SK-N-SH (cell line): ENCODE measurements at regions not wholly inside any gene's neighbourhood (a gene's known extent, or its start where the extent isn't known, plus 50 kb on each side); places are given as distances from the start of the nearest gene placed in this dataset.

Experiments used
- CTCF ChIA-PET: fragments of 300-600, 350-600 bp; formaldehyde crosslinking; extraction: SDS; loops from one replicate; lab custom pipeline; 2021; lab: Yijun Ruan, JAX
- POLR2A ChIA-PET: fragments of 350-600 bp; sonication (Branson Sonifier 250); formaldehyde crosslinking; extraction: SDS; loops from one replicate; lab custom pipeline; 2020; ENCODE audit warnings: antibody characterized with exemption, inconsistent platforms; lab: Yijun Ruan, JAX
- DNase-seq: peaks from one replicate; pipeline ENCODE4 v3.0.0; 2012
- H2AFZ ChIP-seq: fragments of 200-600 bp; sonication (generic); 2 replicates; pipeline ENCODE4 v1.8.1; 2016; ENCODE audit warnings: antibody characterized with exemption, mild to moderate bottlenecking, low read depth
- H3F3A ChIP-seq: fragments of 200-600 bp; sonication (generic); replicated peaks from 2 replicates; pipeline ENCODE3; 2016; ENCODE audit warnings: antibody characterized with exemption, mild to moderate bottlenecking; ENCODE audit not compliant: insufficient read depth
- H3K27ac ChIP-seq, 2 experiments: fragments of 200-500 bp in 1 of 2; fragments of 200-600 bp in 1 of 2; sonication (Bioruptor generic) in 1 of 2; sonication (generic), shearing (Covaris generic) in 1 of 2; 2 replicates each; pipeline versions ENCODE4 v1.5.1 to v1.6.1; 2014 to 2016; ENCODE audit warnings: low read depth in 2 of 2, inconsistent platforms in 1 of 2, low read length in 1 of 2, mild to moderate bottlenecking in 1 of 2, mixed read lengths in 1 of 2
- H3K27me3 ChIP-seq: fragments of 200-600 bp; sonication (generic), shearing (Covaris generic); 2 replicates; pipeline ENCODE4 v1.6.1; 2016; ENCODE audit warnings: mixed run types; ENCODE audit not compliant: insufficient read depth
- H3K36me3 ChIP-seq, 2 experiments: fragments of 200-500 bp in 1 of 2; fragments of 200-600 bp in 1 of 2; sonication (Bioruptor generic) in 1 of 2; sonication (generic) in 1 of 2; replicated peaks in 1 of 2; 2 replicates each; pipeline versions ENCODE3 to v1.5.1; 2014 to 2016; ENCODE audit warnings: low read length in 1 of 2, mild to moderate bottlenecking in 1 of 2; ENCODE audit not compliant: insufficient read depth in 2 of 2, control insufficient read depth in 1 of 2
- H3K4me1 ChIP-seq, 2 experiments: fragments of 200-500 bp in 1 of 2; fragments of 200-600 bp in 1 of 2; sonication (Bioruptor generic) in 1 of 2; sonication (generic), shearing (Covaris generic) in 1 of 2; 2 replicates each; pipeline versions ENCODE4 v1.5.1 to v1.6.1; 2014 to 2016; ENCODE audit warnings: low read depth in 1 of 2, low read length in 1 of 2, mixed run types in 1 of 2; ENCODE audit not compliant: insufficient read depth in 2 of 2, control insufficient read depth in 1 of 2
- H3K4me2 ChIP-seq: fragments of 200-600 bp; sonication (generic), shearing (Covaris generic); 2 replicates; pipeline ENCODE4 v1.6.1; 2017; ENCODE audit warnings: mixed run types
- H3K4me3 ChIP-seq, 2 experiments: fragments of 200-500 bp in 1 of 2; fragments of 200-600 bp in 1 of 2; sonication (Bioruptor generic) in 1 of 2; sonication (generic), shearing (Covaris generic) in 1 of 2; 2 replicates each; pipeline versions ENCODE4 v1.5.1 to v1.8.1; 2014 to 2016; ENCODE audit warnings: low read depth in 2 of 2, inconsistent platforms in 1 of 2, low read length in 1 of 2, mild to moderate bottlenecking in 1 of 2, mixed read lengths in 1 of 2, moderate library complexity in 1 of 2
- H3K79me2 ChIP-seq: fragments of 200-600 bp; sonication (generic); 2 replicates; pipeline ENCODE4 v1.8.1; 2017; ENCODE audit warnings: mild to moderate bottlenecking; ENCODE audit not compliant: insufficient read depth
- H3K9ac ChIP-seq: fragments of 200-600 bp; sonication (generic); 2 replicates; pipeline ENCODE4 v1.6.1; 2017; ENCODE audit warnings: mixed run types
- H3K9me2 ChIP-seq: fragments of 200-600 bp; sonication (generic); 2 replicates; pipeline ENCODE4 v1.6.1; 2017; ENCODE audit warnings: mixed run types
- H3K9me3 ChIP-seq: fragments of 200-600 bp; sonication (generic); 2 replicates; pipeline ENCODE4 v1.6.1; 2017; ENCODE audit warnings: mixed run types, mild to moderate bottlenecking, moderate library complexity
- H4K20me1 ChIP-seq: fragments of 200-600 bp; sonication (generic); 2 replicates; pipeline ENCODE4 v1.6.1; 2017; ENCODE audit warnings: mild to moderate bottlenecking, mixed run types; ENCODE audit not compliant: insufficient read depth
- EP300 ChIP-seq, 2 experiments: IDR thresholded peaks; 2 replicates each; pipeline versions ENCODE4 v1.4.0 to v1.6.1; 2012; ENCODE audit warnings: borderline replicate concordance in 1 of 2, low read depth in 1 of 2, low read length in 1 of 2
- FOSL2 ChIP-seq: IDR thresholded peaks from 2 replicates; pipeline ENCODE4 v1.4.0; 2012; ENCODE audit warnings: low read depth, mild to moderate bottlenecking, moderate library complexity, borderline replicate concordance
- GABPA ChIP-seq: IDR thresholded peaks from 2 replicates; pipeline ENCODE4 v1.4.0; 2012; ENCODE audit warnings: low read depth, mild to moderate bottlenecking
- GATA2 ChIP-seq: sonication (generic); formaldehyde crosslinking; IDR thresholded peaks from 2 replicates; pipeline ENCODE4 v1.5.0; 2020; ENCODE audit warnings: mild to moderate bottlenecking, missing genetic modification reagents
- JUND ChIP-seq: IDR thresholded peaks from 2 replicates; pipeline ENCODE4 v1.4.0; 2012
- MAX ChIP-seq: IDR thresholded peaks from 2 replicates; pipeline ENCODE4 v1.4.0; 2012; ENCODE audit warnings: low read depth
- MEF2A ChIP-seq: IDR thresholded peaks from 2 replicates; pipeline ENCODE4 v1.4.0; 2012; ENCODE audit warnings: low read depth, borderline replicate concordance
- NRF1 ChIP-seq: IDR thresholded peaks from 2 replicates; pipeline ENCODE4 v1.6.1; 2012; ENCODE audit warnings: low read depth, mild to moderate bottlenecking, low read length
- POLR2AphosphoS5 ChIP-seq: IDR thresholded peaks from 2 replicates; pipeline ENCODE4 v1.6.1; 2012; ENCODE audit warnings: low read depth, low read length
- RAD21 ChIP-seq: IDR thresholded peaks from 2 replicates; pipeline ENCODE4 v1.6.1; 2012; ENCODE audit warnings: mild to moderate bottlenecking, low read length
- RCOR1 ChIP-seq: fragments of 150-350 bp; IDR thresholded peaks from 2 replicates; pipeline ENCODE4 v1.6.1; 2017; ENCODE audit warnings: antibody characterized with exemption, low read length
- RXRA ChIP-seq: IDR thresholded peaks from 2 replicates; pipeline ENCODE4 v1.4.0; 2012; ENCODE audit warnings: low read depth, mild to moderate bottlenecking, borderline replicate concordance
- TAF1 ChIP-seq: IDR thresholded peaks from 2 replicates; pipeline ENCODE4 v1.6.1; 2012; ENCODE audit warnings: low read depth, mild to moderate bottlenecking, low read length, moderate library complexity, borderline replicate concordance
- TCF12 ChIP-seq: IDR thresholded peaks from 2 replicates; pipeline ENCODE4 v1.4.0; 2012
- TEAD4 ChIP-seq: IDR thresholded peaks from 2 replicates; pipeline ENCODE4 v1.4.0; 2012; ENCODE audit warnings: mild to moderate bottlenecking, borderline replicate concordance; ENCODE audit not compliant: insufficient read depth
- YY1 ChIP-seq: IDR thresholded peaks from 2 replicates; pipeline ENCODE4 v1.4.0; 2012; ENCODE audit warnings: low read depth, mild to moderate bottlenecking
- WGBS: methylation state at CpG from one replicate; pipeline ENCODE4 v1.1.6; 2017; ENCODE audit warnings: low lambda C conversion rate; 5-methylcytosine and 5-hydroxymethylcytosine counted together
- TF ChIP-seq, protein P1 (sequence below): fragments of 200-600 bp; sonication (generic); IDR thresholded peaks from 2 replicates; pipeline ENCODE4 v1.6.1; 2017; ENCODE audit warnings: antibody characterized with exemption, mild to moderate bottlenecking, moderate library complexity
- TF ChIP-seq, protein P2 (sequence below): fragments of 150-350 bp; IDR thresholded peaks from 2 replicates; pipeline ENCODE4 v1.6.1; 2016; ENCODE audit warnings: mild to moderate bottlenecking, low read depth, low read length
- TF ChIP-seq, protein P3 (sequence below): IDR thresholded peaks from 2 replicates; pipeline ENCODE4 v1.4.0; 2012; ENCODE audit warnings: low read depth, borderline replicate concordance
- TF ChIP-seq, protein P4 (sequence below): IDR thresholded peaks from 2 replicates; pipeline ENCODE4; 2012

DNA sequence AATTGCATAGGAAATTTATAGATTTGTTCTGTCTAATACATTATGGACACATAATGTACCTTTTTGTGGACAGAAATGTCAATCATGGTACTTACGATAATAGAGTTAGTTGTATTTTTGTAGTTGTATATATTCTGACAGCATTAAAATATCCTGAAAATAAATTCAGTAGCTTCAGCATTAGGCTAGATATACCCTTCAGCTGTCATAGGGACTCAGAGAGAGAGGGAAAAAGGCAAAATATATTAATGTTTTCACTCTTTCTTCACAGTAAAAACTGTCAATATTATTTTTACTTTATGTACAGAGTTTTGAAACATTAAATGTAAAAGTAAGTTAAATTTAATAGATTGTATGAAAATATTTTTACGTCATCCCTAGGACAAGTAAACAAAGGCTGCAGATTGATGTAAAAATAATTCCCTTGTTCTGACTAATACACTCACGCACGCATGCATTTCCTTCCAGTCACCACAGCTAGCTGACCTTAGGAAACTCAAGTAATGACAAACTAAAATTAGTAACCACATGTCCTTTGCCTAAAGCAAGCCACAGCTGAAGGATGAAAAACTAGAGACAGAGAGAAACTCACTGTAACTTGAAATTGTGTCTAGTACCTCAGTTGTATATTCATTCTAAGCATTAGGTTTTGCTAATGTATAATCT lies 104.7 kb upstream of the CARD18 start:
- DNase-seq: no peak

DNA sequence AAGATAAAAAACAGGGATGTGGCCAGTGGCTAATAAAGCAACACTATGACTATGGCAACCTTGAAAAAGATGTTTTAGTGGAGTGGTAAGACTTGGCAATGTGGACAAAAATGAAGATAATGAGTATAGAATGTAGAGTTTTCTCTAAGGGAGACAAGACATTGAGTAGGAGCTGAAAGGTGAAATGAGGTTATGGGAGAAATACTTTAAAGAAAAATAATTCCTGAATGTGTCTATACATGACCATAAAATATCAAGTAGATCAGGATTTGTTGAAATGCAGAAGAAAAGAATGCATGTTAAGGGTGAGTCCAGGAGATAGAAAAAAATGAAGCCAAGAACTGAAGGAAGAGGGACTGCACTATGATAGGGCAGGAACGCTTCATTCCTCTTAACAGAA lies 101.6 kb upstream of the CARD18 start:
- Histone ChIP-seq H3K79me2 (no peaks in the 10 kb centered on the region), H3K9me3 (no peaks in the 10 kb centered on the region), H3K9ac (no peak overlapping the region), H3K27me3 (no peaks in the 10 kb centered on the region), H4K20me1 (no peaks in the 10 kb centered on the region), H3F3A (peaks cover 10% of the 10 kb centered on the region), H3K4me2 (no peak overlapping the region), H3K36me3 (no peaks in the 10 kb centered on the region), H2AFZ (no peak overlapping the region), H3K4me3 (no peak overlapping the region), H3K27ac (no peak overlapping the region), H3K9me2 (no peaks in the 10 kb centered on the region), H3K4me1 (peaks cover 0 to 12% of the 10 kb centered on the region in 2 experiments; a peak in 2 of 4 replicates)
- TF ChIP-seq RXRA (no peak), GABPA (no peak), NRF1 (no peak), MEF2A (no peak), RAD21 (no peak), TAF1 (no peak), RCOR1 (no peak)
- TF ChIP-seq, protein P1, sequence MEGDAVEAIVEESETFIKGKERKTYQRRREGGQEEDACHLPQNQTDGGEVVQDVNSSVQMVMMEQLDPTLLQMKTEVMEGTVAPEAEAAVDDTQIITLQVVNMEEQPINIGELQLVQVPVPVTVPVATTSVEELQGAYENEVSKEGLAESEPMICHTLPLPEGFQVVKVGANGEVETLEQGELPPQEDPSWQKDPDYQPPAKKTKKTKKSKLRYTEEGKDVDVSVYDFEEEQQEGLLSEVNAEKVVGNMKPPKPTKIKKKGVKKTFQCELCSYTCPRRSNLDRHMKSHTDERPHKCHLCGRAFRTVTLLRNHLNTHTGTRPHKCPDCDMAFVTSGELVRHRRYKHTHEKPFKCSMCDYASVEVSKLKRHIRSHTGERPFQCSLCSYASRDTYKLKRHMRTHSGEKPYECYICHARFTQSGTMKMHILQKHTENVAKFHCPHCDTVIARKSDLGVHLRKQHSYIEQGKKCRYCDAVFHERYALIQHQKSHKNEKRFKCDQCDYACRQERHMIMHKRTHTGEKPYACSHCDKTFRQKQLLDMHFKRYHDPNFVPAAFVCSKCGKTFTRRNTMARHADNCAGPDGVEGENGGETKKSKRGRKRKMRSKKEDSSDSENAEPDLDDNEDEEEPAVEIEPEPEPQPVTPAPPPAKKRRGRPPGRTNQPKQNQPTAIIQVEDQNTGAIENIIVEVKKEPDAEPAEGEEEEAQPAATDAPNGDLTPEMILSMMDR: no peak
- TF ChIP-seq, protein P2, sequence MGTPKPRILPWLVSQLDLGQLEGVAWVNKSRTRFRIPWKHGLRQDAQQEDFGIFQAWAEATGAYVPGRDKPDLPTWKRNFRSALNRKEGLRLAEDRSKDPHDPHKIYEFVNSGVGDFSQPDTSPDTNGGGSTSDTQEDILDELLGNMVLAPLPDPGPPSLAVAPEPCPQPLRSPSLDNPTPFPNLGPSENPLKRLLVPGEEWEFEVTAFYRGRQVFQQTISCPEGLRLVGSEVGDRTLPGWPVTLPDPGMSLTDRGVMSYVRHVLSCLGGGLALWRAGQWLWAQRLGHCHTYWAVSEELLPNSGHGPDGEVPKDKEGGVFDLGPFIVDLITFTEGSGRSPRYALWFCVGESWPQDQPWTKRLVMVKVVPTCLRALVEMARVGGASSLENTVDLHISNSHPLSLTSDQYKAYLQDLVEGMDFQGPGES: no peak
- TF ChIP-seq, protein P3, sequence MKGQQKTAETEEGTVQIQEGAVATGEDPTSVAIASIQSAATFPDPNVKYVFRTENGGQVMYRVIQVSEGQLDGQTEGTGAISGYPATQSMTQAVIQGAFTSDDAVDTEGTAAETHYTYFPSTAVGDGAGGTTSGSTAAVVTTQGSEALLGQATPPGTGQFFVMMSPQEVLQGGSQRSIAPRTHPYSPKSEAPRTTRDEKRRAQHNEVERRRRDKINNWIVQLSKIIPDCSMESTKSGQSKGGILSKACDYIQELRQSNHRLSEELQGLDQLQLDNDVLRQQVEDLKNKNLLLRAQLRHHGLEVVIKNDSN: no peak
- CTCF ChIA-PET: no interaction called here
- 76% methylated on average over 1 of the region's 1 CpG for WGBS
- DNase-seq: no peak
- POLR2A ChIA-PET: no interaction called here

More for the DNA sequence above, 104.7 kb upstream of the CARD18 start:
- Histone ChIP-seq H3K4me3 (no peak overlapping the region), H4K20me1 (no peaks in the 10 kb centered on the region), H3K27me3 (no peaks in the 10 kb centered on the region), H3K9ac (peak overlapping the region; percentile 9; the same call in 1 of the 2 replicates), H3K27ac (peak overlapping the region; percentile 43 to 86; a peak in 3 of 4 replicates), H3F3A (peaks cover 10% of the 10 kb centered on the region), H3K79me2 (no peaks in the 10 kb centered on the region), H2AFZ (peak overlapping the region; percentile 47; the same call in 1 of the 2 replicates), H3K4me2 (peak overlapping the region; percentile 45), H3K9me2 (no peaks in the 10 kb centered on the region), H3K4me1 (peaks cover 0 to 12% of the 10 kb centered on the region in 2 experiments; a peak in 2 of 4 replicates), H3K36me3 (no peaks in the 10 kb centered on the region), H3K9me3 (no peaks in the 10 kb centered on the region)
- TF ChIP-seq, protein P3: no peak
- TF ChIP-seq MAX (peak; percentile 32; the same call in 1 of the 2 replicates), TEAD4 (peak; percentile 45; the same call in 1 of the 2 replicates), FOSL2 (peak; percentile 82), TCF12 (peak; percentile 76), YY1 (no peak), RXRA (peak; percentile 70; the same call in 1 of the 2 replicates), GATA2 (no peak), EP300 (IDR thresholded peaks at IDR 0.05; ENCODE audit: borderline replicate concordance in 1 of 2, low read depth in 1 of 2, low read length in 1 of 2) (peak in 1 of 2 experiments; percentile 56; a peak in 1 of 4 replicates), MEF2A (peak; percentile 93), JUND (peak; percentile 87), POLR2AphosphoS5 (peak; percentile 32; the same call in 1 of the 2 replicates)
- TF ChIP-seq, protein P4, sequence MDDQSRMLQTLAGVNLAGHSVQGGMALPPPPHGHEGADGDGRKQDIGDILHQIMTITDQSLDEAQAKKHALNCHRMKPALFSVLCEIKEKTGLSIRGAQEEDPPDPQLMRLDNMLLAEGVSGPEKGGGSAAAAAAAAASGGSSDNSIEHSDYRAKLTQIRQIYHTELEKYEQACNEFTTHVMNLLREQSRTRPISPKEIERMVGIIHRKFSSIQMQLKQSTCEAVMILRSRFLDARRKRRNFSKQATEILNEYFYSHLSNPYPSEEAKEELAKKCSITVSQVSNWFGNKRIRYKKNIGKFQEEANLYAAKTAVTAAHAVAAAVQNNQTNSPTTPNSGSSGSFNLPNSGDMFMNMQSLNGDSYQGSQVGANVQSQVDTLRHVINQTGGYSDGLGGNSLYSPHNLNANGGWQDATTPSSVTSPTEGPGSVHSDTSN: peak; percentile 62
- CTCF ChIA-PET: interaction anchor here (1.2 kb wide), 1 partner anchor 1303 kb away, joined by 3 read pairs; no protein-coding TSS in a partner anchor
- WGBS: 28% methylated on average over 4 of the region's 4 CpGs
- POLR2A ChIA-PET: no interaction called here
